GM18951 (cell line): ENCODE measurements at regions not wholly inside any gene's neighbourhood (a gene's known extent, or its start where the extent isn't known, plus 50 kb on each side); places are given as distances from the start of the nearest gene placed in this dataset.

ENCODE experiments used
- POLR2A ChIP-seq: IDR thresholded peaks from 4 replicates; pipeline ENCODE4 v1.6.1; 2011; ENCODE audit warnings: mild to moderate bottlenecking; ENCODE audit not compliant: insufficient read length, insufficient read depth; ENCODE audit errors: extremely low read depth
- in situ Hi-C: fragments of 300-500 bp; cut with MboI; formaldehyde crosslinking; loops from one replicate; pipeline ENCODE4 v1.12.0; 2022; ENCODE audit warnings: low sequenced_read_pairs, mixed read lengths, inconsistent platforms; ENCODE audit not compliant: unreplicated experiment

DNA sequence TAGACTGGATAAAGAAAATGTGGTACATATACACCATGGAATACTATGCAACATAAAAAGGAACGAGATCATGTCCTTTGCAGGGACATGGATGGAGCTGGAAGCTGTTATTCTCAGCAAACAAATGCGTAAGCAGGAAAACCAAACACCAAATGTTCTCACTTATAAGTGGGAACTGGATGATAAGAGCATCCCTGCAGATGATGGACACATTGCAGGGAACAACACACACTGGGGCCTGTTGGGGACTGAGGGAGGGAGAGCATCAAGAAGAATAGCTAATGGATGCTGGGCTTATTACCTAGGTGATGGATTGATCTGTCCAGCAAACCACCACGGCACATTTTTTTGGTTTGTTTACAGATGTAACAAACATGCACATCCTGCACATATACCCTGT is 470.5 kb upstream of the CITED2 start:
- in situ Hi-C loops = no loop called here
- TF ChIP-seq POLR2A = no peak

DNA sequence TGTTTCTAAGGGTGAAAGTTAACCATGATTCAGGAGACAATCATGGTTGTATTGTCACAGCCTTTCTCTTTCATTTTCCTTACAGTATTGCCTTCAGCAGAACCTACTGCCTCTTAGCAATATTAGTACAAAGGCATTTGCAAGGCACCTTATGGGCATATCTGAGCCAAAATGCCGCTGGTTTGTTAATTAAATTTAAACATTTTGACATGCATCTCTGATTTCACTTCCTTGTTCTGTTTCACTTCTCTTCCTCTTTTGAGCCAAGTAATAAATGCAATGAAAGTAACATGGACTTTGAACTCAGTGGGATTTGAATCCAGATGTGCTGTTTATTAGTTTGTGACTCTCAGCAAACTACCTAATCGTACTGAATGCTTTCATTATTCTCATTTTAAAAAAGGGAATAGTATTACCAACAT is 467.4 kb upstream of the CITED2 start:
- no peak for TF ChIP-seq POLR2A
- in situ Hi-C loops = no loop called here

DNA sequence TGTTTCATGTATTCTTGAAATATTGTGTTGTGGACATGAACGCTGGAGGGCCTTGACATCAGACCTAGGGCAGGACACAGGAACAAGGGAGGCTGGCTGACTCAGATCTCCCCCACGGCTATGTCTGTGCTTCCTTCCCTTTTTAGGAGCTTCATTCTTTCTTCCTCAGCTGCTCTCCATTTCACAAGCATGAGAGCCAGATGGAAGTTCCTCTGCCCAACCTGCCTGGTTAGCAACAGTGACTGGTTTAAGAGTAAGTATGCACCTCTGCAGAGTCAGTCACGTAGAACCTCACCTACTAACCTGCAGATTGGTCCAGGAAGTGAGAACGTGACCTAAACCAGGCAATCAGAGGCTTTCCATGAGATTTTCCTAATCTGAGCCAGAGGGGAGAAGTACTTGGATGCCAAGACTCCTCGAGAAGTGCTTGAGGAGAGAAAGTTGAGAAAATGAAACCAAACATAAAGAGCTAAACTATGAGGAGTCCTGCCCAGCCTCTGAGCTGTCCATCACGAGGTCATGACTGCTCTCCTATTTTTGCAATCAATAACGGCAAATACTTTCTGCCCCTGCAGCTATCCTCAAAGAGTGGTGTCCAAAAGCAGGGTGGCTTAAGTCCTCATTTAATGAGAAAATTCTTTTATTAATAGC is 465.2 kb upstream of the CITED2 start:
- no peak for TF ChIP-seq POLR2A
- in situ Hi-C loops = no loop called here

DNA sequence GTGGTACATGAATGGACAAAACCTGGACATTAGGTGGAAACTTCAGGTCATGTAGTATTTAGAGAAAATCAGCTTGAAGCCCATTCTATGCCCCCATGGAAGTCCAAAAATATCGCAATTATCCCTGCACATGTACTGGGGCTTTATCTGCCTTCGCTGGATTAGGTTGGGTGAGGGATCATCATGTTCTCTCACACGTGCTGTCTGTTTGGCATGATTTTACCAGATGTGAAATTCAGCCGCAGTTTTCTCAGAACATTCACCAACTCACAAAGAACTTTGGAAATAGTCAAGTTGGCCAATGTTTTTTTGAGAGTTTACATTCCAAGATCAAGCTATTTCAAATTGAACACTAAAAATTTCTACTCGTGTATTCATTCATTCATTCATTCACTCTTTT is 459.8 kb upstream of the CITED2 start:
- TF ChIP-seq POLR2A = no peak
- in situ Hi-C loops = no loop called here

DNA sequence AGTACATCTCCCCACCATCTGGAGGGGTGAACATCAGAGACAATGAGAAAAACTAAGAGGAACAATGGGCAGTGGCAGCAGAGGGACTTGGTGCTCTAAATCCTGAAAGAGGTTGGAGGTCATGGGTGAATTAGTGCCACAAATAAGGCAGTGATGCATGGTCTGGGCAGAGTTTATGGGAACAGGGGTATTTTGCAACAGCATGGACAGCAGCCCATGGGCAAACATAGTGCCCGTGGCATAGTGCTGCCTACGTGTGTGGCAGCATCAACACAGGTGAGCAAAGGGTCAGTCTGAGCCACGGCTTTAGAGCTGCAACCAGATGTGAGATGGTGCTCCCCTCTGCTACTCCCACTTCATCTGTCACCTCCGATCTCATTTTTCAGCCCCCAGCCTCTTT is 459.1 kb upstream of the CITED2 start:
- TF ChIP-seq POLR2A = no peak
- in situ Hi-C loops = no loop called here

DNA sequence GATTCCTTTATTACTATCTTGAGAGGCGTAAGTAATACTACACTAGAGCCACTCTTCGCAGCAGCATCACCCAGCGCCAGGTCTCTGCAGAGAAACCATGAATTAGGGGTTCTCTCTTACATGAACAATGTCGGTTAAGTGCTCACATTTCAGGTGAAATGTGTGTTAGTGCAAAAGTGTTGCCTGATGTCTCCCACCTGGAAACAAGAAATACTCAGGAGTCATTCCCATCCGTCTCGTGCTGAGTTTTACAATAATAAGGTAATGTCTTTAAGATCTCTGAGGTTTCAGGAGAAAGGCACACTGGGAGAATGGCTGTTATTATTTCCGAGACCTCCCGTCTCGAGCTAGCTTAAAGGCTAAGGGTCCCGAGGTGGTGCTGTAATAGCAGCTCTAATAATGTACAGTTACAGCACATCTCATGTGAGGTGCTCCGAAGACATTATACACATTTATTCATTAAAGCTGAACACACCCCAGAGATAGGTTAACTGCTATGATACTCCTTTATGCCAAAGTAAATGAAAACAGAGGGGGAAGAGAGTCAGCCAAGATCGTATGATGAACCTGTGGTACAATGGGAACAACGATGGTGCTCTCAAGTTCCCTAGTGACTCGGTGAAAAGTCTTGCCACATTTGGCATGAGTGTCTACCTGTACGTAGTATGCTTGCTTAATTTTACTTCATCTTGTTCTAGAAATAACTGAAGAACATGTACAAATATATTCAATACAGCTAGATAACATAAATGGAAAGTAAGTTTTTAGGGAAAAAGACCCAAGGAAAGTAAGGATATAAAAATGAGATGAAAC is 458.3 kb upstream of the CITED2 start:
- in situ Hi-C loops = no loop called here
- TF ChIP-seq POLR2A = no peak

DNA sequence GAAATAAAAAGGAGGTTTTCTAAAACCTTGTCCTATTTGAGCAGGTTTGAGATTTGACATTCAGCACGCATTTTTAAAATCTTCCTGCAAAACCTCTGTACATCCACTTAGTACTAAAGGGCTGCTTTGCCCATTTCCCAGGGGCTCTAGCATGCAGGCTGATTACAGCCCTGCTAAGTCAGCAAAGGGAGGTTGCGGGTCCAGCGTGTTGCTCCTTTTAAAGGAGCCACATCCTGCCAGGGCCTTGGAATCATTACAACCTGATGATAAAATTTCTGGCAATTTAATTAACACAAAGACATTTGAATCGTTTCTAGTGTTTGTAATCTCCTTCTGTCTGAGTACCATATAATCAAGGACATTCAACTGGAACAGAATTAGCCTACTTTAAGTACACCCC is 455.1 kb upstream of the CITED2 start:
- TF ChIP-seq POLR2A = no peak
- in situ Hi-C loops = no loop called here

DNA sequence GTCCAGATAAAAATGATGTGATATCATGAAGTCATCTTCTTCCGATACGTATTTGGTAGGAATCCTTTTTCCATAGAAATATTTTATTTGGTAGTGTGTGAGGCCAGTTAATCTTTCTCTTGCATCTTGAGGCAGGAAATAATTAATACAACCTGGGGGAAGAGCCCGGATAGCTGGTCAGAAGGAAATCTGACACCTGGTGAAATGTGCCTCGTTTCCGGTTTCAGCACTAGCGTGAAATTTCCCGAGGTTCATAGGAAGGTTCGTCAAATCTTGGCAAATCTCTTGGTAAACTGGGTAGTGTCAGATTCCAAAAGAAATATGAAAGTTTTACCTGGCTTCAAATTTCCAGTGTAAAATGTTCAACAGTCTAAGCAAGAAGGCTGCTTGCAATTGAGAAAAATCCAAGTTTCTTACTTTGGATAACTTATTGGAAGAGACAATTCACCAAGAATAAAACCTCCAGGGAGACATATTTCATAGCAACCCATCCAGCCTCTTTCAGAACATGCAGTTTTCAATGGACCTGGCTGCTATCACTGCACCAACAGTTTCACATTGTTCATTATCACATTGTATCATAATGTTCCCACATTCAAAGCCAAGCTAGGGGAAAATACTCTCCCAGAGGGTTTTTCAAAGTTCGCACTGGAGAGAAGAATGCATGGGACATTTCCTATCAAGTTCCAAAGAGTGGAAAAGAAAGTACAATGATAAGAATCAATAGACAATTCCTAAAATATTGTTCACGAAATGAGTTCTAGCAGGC is 454.5 kb upstream of the CITED2 start:
- TF ChIP-seq POLR2A = no peak
- in situ Hi-C loops = no loop called here

DNA sequence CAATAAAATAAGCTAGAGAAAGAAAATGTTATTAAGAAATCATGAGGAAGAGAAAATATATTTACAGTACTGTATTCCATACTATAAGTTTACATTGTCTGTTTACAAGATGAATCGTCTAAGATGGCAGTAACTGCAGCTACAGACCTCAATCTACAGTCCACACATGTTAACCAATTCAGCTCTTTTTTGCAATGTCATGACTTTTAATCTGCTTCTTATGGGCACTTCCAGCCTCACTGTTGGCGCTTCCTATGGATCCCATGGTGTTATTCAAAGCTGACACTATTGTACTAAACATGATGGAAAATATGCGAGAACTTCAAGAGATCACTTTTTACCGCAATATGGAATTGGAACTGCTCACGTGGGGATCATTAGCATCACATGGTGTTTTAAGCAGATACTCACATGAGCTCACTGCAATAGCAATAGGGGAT is 451.5 kb upstream of the CITED2 start:
- in situ Hi-C loops = no loop called here
- TF ChIP-seq POLR2A = no peak

DNA sequence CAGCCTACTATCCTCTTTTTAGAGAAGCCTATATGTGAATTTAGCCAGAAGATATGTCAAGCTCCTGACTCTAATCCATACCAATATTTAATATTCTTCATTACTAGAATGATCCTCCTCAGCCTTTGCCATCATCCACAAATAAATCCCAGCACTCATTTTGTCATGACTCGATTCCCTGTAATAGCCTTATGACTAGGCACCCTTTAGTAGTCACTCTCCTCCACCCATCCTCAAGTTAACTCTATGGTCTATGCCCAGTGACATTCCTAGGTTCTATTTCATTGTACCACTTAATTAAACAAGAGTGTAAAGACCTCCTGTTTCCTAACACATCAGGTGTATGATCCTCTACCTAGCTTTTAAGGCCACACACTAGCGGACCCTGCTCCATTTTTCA is 450.4 kb upstream of the CITED2 start:
- in situ Hi-C loops = no loop called here
- no peak for TF ChIP-seq POLR2A

DNA sequence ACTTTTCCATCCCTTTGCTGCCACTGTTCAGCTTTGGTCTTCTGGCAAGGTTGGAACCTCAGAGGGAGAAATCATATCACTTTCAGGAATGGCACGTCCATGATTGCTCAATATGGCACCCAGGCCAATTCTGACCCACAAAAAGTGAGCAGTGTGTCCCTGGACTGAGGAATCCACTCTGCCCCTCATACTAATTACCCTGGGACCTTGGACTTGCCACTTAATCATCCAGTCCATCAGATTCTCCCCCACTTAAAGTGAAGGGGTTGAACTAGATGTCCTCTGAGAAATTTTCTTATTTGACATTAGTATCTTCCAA is 449.3 kb upstream of the CITED2 start:
- TF ChIP-seq POLR2A = no peak
- in situ Hi-C loops = no loop called here

DNA sequence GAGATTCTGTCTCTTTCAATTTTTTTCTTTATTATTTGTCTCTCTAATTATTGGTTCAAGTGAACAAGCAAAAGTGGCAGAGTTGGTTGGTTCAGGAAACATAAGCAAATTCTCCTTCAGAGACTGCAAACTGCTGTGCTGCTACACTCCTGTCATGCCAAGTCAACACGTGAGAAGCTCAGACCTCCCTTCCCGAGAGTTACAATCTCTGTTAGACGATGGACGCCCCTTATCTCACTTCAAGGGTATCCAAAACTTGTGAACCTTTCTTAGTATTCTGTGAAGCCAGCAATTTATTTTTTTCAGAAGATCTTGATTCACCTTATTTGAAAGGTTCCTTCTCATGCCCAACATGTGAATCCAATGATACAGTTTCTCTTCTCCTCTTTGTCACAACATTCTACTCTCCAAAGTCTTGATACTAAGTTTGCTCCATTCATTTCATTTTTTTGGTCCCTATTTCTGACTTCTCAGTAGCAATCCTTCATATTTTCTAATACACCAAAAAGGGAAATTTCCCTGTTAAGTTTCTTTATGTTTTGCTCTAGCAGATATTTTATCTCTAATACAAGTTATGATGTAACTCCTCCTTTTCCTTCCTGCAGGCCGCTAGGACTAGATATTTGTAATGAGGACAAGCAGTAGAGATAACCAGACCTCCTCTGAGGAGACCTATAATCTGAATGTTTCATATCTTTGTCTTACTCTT is 448.8 kb upstream of the CITED2 start:
- in situ Hi-C loops = no loop called here
- TF ChIP-seq POLR2A = no peak

DNA sequence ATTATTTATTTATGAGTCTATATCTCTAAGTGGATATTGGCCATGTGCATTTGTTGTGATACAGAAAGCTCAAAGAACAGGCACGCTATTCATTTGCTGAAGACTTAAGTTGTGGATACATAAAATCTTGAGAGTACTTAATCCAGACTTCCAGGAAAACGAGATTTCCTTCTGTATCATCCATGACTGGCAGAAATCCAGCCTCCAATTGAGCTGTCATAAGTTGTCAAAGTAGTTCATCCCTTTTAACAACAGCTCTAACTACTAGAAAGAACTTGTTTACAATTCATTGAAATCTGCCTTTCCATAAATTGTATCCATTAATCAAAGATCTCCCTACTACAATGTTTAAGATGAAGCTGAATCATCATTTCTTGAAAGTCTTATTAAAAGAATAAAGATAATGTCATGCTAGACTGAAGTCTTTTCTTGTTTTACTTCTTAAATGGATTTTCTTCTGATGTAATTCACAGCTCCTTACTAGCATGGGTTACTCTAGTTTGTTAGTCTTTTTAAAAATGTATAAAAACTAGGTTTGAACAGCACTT is 447.3 kb upstream of the CITED2 start:
- in situ Hi-C loops = no loop called here
- no peak for TF ChIP-seq POLR2A

DNA sequence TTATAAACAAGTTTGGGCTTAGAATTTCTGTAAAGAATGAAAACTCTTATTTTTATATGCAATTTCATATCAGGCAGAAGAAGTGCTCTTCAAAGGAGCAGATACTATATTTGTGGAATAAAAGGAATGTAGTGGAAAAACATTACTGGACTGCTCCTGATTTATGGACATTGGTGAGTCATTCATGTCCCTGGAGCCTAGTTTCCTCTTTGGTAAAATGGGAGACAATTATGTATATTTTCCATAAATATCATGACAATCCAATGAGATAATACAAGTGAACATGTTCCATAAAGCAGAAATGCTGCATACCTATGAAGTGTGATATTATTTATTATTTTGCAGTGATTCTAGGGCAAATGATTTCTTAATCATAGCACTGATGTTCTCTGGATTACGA is 445.8 kb upstream of the CITED2 start:
- no peak for TF ChIP-seq POLR2A

More for the DNA sequence above, 445.8 kb upstream of the CITED2 start:
- in situ Hi-C loops = no loop called here
